ENCODE measurements at regions not wholly inside any gene's neighbourhood (a gene's known extent, or its start where the extent isn't known, plus 50 kb on each side); places are given as distances from the start of the nearest gene placed in this dataset.

DNA sequence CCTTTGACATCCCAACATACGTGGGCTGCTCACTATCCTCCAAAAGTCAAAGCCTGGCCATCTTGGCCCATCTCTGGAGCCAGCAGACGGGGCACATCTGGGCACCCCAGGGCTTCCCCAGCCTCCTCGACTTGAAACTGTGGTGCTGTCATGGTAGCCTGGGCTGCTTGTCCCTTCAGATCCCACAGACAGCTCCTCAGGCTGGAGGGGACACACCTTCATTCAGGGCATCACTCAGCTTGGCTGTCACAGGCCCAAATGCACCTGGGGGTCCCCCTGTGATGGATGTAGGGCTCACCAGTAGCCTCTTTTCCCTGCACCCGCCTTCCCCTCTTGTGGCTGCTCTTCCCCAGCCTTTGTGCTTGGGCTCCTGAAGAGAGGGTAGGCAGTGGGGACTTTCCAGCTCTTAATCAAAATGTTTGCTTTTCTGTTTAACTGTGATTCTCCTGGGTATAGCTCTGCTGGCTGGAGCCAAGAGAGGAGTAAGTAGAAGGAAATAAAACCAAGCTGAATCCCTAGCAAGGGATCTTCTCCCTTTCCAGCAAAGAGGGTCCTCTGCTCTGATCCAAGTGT is 92.3 kb downstream of the GYPC start:
- DNase-seq: no peak

DNA sequence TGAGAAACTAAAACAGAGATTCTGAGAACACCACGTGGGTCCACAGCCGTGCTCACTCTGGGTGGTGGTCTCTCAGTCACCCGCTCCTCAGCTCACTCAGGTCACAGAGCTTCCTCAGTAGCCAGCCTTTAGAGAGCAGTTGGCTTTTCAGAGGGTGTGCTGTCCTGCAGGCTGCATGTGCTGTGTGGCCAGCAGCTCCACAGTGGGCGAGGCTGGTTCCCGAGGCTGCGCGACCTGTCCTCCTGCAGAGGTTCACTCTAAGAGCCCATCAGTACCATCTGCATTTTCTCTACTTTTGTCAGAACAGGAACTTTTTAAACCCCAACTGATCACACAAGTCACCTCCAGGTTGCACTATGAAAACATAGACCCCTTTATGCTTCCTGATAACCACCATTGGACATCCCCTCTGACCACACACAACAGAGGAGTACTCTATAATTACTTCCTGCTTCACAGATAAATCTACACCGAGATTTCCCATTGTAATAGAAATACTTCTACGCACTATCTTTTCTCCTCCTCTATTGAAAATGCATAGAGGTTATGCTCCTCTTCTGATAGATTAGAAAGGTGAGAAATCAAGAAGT is 93.1 kb downstream of the GYPC start:
- DNase-seq: no peak

DNA sequence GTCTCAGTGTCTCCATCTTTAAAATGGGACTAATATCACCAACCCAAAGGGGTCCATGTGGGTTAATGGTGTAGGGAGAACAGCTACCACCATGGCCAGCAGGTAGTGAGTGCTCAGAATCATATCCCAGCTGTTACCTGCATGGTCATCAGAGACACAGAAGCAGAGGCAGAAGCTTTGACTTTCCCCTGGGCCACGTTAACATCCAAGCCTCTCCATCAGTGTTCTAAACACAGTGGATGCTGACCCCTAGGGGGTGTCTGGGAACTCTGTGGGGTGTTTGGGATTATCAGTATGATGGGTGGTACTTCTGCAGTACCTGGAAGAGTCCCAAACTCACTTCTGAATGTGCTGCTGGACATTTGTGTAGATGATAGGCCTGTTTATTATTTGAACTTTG is 93.6 kb downstream of the GYPC start:
- no peak for DNase-seq

DNA sequence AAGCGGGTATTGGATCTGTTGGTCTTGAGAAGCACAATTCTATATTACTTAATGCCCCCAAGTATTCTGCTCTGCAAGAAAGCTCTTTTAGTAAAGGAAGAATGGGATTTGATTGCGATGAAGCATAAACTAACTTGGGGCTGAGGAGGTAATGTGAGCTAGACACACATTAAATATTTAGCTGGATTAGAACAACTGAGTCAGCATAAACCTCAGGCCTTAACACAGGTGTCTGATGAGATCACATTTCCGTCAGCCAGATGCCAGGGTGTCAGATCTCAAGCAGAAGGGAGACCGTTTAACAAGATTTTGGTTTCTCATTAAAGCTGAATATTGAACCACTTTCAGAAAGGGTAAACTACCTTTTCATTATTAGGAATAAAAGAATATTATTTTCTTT is 94.5 kb downstream of the GYPC start:
- no peak for DNase-seq

DNA sequence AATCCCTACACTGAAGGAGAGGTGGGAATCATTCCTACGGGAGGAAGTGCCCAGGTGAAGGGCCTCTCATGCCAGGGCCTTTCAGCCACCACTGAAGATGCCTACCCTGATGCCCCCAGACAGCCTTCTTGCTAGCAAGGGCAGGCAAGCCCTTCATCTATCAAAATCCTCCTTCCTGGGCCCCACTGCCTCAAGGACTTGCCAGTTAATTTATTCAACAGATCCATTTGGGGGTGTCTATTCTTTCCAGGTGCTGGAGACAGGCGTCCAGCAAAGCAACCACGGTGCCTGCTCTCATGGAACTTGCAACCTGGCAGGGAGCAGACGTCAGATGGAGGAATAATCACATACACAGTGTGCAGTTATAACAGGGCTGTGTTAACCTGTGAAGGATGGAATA is 95.5 kb downstream of the GYPC start:
- DNase-seq: no peak

DNA sequence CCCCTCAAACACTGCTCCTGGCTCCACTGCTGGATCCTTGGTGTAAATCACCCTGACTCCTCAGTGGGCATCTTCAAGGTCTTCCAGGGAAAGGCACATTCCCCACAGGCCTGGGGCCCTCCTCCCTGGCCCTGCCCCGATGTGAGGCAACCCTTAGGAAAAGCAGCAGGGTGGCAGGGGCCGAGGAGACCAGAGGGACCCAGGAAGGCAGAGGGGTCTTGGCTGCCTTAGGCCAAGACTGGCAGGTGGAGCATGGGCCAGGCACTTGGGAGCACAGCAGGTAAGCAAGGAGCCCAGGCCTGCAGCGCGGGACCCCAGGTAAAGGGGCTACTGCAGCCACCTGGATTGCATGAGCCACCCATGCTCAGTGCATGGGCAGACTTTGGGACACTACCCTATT is 96.9 kb downstream of the GYPC start:
- DNase-seq: no peak

DNA sequence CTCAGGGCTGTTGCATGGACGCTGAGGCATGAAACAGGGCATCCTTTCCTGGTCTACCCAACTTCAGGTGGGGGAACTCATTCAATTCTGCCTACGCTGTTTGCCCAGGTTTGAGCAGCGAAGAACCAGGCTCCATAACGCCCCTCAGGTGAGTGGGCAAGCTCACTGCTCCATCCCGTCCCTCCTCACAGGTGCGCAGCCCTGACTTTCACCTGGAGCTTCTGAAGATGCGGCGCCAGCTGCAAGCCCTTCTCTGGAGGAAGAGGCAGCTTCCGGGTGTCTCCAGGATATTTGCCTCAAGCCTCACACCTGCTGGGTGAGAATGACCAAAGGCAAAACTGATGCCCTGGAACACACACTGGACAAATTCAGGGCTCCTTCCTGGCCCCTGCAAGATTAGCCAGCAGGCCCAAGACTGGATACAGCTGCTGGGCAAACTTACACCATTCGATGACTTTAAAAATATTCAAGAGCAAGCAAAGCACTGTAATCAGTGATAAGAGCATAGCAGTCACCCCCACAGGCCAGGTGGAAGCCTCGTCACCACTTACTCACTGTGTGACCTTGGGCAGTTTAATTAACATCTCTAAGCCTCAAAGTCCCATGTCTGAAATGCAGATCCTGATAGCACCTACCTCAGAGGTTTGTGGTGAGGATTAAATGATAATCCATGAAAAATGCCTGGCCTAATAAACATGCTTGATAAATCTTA is 97.7 kb downstream of the GYPC start:
- no peak for DNase-seq

DNA sequence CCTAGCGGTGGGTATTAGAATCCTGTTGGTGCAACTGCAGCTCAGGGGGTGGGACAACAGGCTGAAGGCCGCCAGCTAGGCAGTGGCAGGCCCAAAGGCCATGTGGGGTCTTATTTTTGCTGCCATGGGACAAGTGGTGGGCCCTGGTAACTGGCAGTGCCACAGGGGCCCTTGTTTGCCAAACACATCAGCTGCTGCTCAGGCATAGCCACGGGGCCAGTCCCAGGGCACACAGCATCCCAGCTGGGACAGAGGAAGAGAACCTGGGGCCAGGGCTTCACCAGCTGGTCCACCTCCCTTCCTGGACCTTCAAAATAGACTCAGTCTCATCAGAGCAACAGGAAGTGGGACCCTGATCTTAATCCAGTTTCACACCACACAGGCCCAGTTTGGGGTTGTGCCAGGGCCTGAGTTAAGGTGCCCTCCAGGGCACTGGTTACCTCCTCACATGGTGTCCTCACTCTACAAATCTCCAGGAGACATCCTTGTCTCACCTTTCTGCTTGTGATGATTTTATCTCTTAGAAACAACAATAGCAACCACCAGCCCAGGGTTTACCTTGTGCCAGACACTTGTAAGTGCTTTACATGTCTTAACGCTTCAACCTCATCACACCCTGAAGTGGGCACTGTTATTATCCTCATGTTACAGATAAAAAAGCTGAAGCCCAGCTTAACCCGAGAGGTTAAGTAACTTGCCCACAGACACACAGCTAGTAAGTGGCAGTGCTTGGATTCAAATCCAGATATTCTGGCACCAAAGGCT is 98.5 kb downstream of the GYPC start:
- DNase-seq: no peak

DNA sequence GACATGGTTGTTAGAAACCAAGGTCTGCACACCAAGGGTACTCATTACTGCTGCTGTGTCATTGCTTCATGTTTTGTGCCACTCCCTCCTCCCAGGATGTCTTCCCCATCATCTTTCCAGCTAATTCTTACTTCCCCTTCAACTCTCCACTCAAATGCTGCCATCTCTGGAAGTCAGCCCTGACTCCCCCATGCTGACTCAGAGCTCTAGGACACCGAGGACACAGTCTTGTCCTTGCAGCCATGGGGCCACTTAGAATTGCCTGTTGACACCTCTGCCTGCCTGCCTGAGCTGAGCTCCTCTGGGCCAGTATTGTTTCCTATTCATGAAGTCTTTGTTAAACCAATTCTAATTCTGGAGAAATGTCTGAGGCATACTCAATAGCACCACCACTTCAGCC is 100.2 kb downstream of the GYPC start:
- no peak for DNase-seq

DNA sequence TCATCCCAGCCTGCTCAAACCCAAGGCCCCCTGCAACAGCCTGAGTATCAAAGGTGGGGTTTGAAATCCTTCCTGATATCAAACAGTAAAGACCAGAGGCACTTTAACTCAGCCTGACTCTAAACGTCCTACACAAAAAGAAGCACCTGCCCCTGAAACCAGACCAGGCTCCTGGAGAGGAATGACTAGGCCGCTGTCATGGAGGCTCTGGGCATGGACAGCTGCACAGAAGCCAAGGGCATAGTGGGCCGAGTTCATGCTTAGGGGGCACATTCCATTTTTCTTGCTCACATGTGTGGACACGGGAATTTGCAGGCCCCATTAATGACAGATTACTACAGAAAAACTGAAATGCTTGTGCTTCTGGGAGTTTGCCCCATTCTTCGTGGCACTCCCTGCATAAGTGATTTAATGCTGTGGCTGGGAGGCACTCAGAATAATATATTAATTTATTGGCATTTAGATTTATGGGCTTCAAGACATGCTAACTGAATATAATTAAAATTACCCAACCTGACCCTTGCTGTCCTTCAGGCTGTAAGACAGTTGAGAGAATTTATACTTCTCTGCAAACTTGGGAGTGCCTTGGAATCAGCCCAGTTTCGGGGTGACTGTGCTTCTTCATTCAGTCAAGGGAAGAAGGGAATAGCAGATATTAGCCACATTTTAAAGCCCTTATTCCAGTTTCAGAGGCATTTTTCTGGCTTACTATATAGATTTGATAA is 105.5 kb downstream of the GYPC start:
- no peak for DNase-seq

DNA sequence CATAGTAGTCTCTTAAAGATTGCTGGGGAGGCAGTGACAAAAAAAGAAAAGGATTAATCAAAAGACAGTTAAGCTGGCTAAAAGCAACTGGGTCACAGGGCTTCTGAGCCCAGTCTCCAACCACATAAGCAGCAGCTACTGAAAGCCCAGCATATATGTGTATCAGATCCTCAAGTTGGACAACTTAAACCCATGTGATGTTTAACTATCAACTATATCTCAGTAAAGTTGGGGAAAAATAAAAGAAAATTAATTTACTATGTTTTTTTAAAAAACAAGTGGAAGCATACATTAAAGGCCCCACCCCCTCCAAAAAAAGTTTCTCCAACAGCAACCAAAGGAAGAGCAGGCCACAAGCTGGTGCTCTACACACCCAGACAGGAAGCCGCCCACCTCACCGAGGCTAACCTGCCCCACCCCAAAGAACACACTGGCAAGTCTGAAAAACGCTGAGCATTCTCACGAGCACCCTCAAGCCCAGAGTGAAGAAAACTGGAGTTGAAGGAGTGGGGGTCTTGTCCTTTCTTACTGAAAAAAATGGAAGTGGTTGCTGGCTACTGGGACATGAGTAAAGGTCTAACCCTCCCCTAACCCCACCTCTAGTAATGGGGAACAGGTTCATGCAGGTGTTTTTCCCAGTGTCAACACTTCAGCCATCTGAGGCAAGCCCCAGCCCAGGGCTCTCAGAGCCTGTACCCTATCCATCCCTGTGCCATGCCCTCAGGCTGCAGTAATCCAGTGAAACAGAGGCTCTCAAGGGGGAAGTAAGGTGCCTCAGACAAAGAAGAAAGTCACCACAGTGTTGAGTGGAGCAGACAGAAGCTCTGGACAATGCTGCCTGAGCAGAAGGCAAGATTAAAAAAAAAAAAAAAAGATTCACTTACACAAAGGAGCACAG is 106.3 kb downstream of the GYPC start:
- DNase-seq: no peak

DNA sequence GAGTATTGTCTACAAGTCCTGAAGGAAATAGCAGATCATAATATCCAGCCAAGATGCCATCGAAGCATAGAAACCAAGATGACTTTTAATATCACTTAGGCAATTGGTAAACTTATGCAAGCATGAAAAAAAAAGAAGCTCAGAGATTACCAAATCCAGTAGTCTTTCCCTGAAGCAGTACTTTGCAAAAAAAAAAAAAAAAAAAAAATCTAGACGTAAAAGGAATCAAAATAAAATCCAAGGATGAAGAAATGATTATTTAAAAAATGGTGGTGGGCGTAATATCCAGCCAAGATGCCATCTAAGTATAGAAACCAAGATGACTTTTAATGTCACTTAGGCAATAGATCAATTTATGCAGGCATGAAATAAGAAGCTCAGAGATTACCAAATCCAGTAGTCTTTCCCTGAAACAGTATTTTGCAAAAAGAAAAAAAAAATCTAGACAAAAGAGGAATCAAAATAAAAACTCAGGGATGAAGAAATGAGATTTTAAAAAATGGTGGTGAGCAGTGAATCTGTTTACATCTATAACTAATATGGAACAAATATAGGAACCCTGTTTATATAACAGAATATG is 108.8 kb downstream of the GYPC start:
- no peak for DNase-seq

DNA sequence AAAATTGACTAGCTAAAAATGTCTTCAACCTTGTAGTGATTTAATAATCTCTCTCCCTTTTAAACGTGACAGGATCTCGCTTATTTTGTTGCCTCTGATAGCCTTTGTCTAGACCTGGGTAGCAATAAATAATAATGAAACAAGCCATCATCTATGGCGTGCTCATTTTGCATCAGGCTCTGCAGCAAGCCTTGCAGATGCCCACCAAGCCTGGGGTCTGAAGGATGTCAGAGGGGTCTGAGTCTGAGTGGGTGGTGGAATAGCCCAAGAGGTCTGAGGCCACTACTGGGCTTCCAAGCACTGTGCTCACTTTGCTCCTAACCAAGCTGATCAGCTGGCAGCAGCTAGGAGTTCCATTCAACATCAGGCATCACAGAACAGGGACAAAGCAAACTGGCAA is 109.4 kb downstream of the GYPC start:
- no peak for DNase-seq

DNA sequence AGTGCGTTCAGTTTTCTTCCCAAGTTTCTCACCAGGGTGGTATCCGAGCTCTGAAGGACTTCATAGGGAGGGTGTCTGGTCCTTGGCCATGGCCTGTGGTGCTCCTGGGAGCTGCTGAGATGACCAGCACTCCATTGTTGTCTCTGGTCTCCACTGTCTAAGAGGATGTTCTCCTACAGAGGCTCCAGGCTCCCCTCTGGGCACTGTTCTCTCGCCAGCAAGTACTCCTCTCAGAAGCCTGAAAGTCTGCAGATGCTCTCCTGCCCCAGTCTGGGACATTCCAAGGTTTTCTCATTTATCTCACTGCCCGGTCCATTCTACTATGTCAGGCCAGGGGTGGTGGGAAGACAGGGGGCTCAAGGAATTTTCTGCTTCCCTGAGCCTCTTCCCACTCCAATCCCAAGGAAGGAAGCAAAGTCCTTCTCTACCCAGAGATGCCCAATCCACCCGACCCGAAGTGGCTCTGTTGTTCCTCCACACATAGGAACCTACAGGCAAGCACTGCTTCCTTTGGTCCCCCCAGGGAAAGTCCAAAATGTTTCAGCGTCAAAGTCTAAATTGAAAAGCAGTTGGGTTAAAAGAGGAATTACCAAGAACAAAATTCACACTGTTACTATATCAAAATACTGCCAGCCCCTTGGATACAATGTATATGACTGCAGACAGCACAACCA is 110.5 kb downstream of the GYPC start:
- DNase-seq: no peak

DNA sequence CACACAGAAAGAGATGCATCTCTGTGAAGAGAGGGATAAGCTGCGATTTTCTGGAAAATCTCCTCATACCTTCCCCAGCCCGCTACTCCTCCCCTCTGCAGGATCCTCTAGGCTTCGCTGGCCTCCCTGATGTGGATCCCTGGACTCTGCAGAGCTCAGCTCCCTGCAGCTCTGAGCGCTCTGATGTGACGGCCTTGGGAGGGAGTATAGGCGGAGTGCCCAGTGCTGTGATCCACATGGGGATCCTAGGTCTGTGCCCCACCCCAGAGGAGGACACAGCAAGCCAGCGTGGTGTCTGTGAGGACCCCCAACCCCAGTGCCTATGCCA is 111.0 kb downstream of the GYPC start:
- DNase-seq: no peak

DNA sequence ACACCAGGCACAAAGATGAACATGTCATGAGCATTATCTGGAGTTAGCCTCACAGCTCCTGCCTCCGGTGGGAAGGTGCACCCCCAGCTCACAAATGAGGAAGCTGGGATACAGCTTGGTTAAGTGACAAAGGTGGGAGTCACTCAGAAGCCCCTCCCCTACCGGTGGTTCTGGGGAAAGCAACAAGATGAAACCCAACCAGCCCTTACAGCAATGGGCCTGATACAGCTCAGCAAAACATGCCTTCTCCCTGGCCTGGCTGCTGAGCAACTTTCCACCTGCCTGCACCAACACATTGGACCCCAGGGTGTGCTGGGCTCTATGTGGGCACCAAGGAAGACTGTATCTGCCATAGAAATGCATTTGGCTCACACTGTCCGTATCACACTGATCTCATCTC is 113.2 kb downstream of the GYPC start:
- DNase-seq: no peak

DNA sequence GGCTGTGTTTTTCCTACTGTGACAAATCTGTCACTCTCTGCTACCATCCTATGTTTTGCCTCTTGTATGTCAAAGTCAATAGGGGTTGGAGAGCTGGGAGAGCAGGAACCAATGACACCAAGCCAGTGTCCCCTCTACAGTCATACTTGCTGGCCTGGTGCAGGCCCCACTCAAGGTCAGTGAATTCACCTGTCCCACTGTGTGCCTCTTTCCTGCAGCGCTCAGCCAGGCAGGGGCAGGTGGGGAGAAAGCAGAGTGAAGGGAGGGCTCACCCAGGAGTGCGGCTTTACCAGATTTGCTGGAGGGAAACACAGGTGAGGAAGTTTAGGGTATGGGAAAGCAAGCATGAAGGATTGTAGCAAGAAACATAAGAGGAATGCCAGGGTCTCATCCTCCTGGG is 114.5 kb downstream of the GYPC start:
- DNase-seq: no peak

DNA sequence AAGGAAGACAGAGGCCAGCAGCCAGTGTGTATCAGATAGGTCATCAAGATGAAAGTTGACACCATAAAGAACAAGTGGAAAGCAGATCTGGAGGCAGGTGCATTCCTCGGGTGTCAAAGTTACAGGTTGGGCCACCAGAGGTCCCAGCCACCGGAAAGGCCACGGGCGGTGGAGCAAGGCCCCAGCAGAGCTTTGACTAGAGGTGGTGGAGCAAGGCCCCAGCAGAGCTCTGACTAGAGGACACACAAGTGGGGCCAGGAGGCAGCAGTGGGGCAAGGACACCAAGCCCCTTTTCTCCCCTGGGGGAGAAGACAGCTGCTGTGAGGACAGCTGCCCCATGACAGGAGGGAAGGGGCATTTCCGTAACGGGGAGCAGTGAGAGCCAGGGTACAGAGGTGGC is 115.1 kb downstream of the GYPC start:
- no peak for DNase-seq

DNA sequence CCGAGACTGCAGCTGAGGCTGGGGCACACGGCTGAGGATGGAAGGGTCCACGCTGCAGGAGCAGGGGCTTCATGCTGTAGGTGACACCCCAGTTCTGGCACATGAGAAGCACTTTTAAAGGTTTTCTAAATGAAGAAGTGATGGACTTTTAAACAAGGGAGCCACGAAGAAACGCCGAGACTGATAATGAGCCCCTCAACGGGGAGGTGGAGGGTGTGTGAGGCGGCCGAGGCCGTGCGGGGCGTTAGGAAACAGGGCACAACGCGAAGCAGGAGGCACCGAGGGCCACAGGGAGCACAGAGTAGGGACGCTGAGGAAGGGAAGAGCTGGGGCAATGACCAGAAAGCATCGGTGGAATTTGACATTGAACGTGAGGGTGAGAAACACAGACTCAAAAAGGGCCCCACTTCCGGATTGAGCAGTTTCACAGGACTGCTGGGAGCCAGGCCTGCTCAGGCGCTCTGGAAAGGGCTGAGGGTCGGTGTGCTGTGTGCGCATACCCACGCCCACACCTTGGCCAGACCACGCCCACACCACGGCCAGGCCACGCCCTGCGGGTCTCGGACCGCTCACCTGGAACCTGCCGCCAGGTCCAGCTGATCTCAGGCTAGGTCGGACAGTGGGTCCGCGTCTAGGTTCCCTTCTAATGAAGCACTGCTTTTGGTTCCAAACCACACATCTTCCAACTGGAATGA is 115.7 kb downstream of the GYPC start:
- DNase-seq: no peak

DNA sequence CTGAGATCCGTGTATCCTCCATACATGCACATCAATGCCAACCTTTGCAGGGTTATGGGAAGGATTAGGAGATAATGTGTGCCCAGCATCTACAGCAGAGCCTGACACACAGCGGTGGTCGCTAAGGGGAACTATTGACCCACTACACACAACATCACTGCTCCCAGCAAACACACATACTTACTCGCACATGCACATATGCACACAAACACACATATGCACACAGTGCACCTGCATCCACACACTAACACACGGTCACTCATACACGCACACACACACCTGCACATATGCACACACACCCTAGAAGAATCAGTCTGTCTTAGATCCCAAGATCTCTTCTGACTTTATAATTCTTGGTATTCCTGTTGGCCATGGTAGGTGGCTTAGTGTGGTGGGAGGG is 118.3 kb downstream of the GYPC start:
- DNase-seq: no peak
